HG03354 (cell line): ENCODE measurements at regions not wholly inside any gene's neighbourhood (a gene's known extent, or its start where the extent isn't known, plus 50 kb on each side); places are given as distances from the start of the nearest gene placed in this dataset.
"Not testable (repeated sequence)": the region's sequence is repeated elsewhere in the genome, so short reads cannot be mapped to it uniquely, and the experiment has no call there.

Experiments used
- ATAC-seq: cut with Tn5 transposase; IDR thresholded peaks from one replicate; pipeline ENCODE4 v1.9.1; 2021; ENCODE audit warnings: mild to moderate bottlenecking; ENCODE audit not compliant: unreplicated experiment, poor library complexity, severe bottlenecking

GRCh38 chr4:79117051-79117450 is 177.8 kb upstream of the PAQR3 start:
- ATAC-seq, result not testable (repeated sequence)

GRCh38 chr4:79107014-79107413 is 167.8 kb upstream of the PAQR3 start:
- no peak for ATAC-seq

GRCh38 chr4:79088946-79089691 is 149.9 kb upstream of the PAQR3 start:
- no peak for ATAC-seq

- ATAC-seq, result no peak
Observed at GRCh38 chr4:79087071-79087470, 147.8 kb upstream of the PAQR3 start.

GRCh38 chr4:79083406-79084010 is 144.3 kb upstream of the PAQR3 start:
- ATAC-seq, result no peak

- no peak for ATAC-seq
Observed at GRCh38 chr4:79082997-79083396, 143.8 kb upstream of the PAQR3 start.

- no peak for ATAC-seq
Observed at GRCh38 chr4:79081973-79082372, 142.7 kb upstream of the PAQR3 start.

- ATAC-seq, result no peak
Observed at GRCh38 chr4:79078339-79078738, 139.1 kb upstream of the PAQR3 start.

GRCh38 chr4:79074040-79074439 is 134.8 kb upstream of the PAQR3 start:
- no peak for ATAC-seq

- no peak for ATAC-seq
Observed at GRCh38 chr4:79073471-79073870, 134.2 kb upstream of the PAQR3 start.

GRCh38 chr4:79065262-79065661 is 126.0 kb upstream of the PAQR3 start:
- ATAC-seq, result no peak

GRCh38 chr4:79064806-79065205 is 125.6 kb upstream of the PAQR3 start:
- ATAC-seq, result no peak

- no peak for ATAC-seq
Observed at GRCh38 chr4:79059631-79060399, 120.6 kb upstream of the PAQR3 start.

GRCh38 chr4:79057772-79058171 is 118.5 kb upstream of the PAQR3 start:
- ATAC-seq, result no peak

- ATAC-seq, result no peak
Observed at GRCh38 chr4:79053754-79054153, 114.5 kb upstream of the PAQR3 start.

GRCh38 chr4:79050541-79050880 is 111.3 kb upstream of the PAQR3 start:
- ATAC-seq, result no peak

- no peak for ATAC-seq
Observed at GRCh38 chr4:79049840-79050540, 110.8 kb upstream of the PAQR3 start.

GRCh38 chr4:79048878-79049277 is 109.6 kb upstream of the PAQR3 start:
- ATAC-seq, result no peak

GRCh38 chr4:79047316-79047715 is 108.1 kb upstream of the PAQR3 start:
- no peak for ATAC-seq

- ATAC-seq, result no peak
Observed at GRCh38 chr4:79046016-79046592, 106.9 kb upstream of the PAQR3 start.
